Urinary bladder (tissue), 3 donors: ENCODE measurements at regions not wholly inside any gene's neighbourhood (a gene's known extent, or its start where the extent isn't known, plus 50 kb on each side); places are given as distances from the start of the nearest gene placed in this dataset.

Experiments
- DNase-seq: peaks from one replicate; pipeline ENCODE4 v3.0.0-alpha.2; 2015; ENCODE audit errors: extremely low spot score
- H3K27ac ChIP-seq: one replicate; pipeline ENCODE4 v1.5.1; 2013; ENCODE audit warnings: low read depth, mild to moderate bottlenecking, moderate library complexity
- H3K36me3 ChIP-seq: one replicate; pipeline ENCODE4 v1.6.1; 2013; ENCODE audit warnings: mild to moderate bottlenecking, moderate library complexity; ENCODE audit not compliant: insufficient read depth
- H3K4me1 ChIP-seq: one replicate; pipeline ENCODE4 v1.6.1; 2013; ENCODE audit warnings: mild to moderate bottlenecking, moderate library complexity; ENCODE audit not compliant: insufficient read depth
- H3K4me3 ChIP-seq: one replicate; pipeline ENCODE4 v1.5.1; 2013; ENCODE audit warnings: low read depth, low read length
- WGBS: extraction: QIAGEN DNeasy Blood & Tissue Kit; methylation state at CpG from one replicate; pipeline ENCODE4 v1.1.7; 2013; 5-methylcytosine and 5-hydroxymethylcytosine counted together
- donor health status: healthy with polysubstance abuse.
- donor health status: healthy.

DNA sequence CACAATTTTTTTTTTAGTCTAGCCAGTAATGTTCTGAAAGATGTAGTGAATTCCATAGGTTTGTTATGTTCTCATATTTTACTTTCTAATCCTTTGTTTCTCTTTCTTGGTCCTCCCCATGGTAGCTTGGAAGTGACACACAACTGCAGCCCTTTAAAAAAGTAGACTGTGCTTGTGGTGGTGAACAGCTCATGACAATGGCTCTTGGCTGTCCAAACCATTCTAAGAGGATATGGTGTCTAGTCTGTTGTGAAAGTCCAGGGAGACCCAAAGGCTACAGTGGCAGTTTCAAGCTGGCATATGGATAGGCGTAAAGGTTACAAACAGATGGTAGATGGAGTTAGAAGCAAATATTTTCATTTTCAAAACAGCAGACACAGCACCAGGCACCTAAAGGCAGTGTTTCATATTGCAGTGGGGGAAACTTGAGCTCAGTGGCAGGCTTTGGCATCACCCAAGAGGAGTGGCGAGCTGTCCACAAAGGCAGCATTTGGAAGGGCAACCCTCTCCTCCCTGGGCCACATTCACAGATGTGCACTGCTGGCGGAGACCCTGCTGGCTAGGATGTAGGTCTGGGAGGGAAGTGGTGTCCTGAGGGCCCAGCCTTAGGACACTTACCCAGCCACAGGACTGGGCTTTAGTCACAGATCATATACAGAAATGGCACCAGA lies 102.1 kb downstream of the DYRK2 start:
- H3K4me1 ChIP-seq, result no peaks in the 10 kb centered on the region
- H3K36me3 ChIP-seq, result no peaks in the 10 kb centered on the region
- no peak overlapping the region for H3K27ac ChIP-seq
- H3K4me3 ChIP-seq, result no peak overlapping the region
- no peak for DNase-seq
- WGBS, result 97% methylated on average over 3 of the region's 3 CpGs

- H3K4me1 ChIP-seq, result no peaks in the 10 kb centered on the region
- no peak overlapping the region for H3K27ac ChIP-seq
- no peaks in the 10 kb centered on the region for H3K36me3 ChIP-seq
- no peak for DNase-seq
- WGBS, result 35% methylated on average over 6 of the region's 6 CpGs
- no peak overlapping the region for H3K4me3 ChIP-seq
Measured at GRCh38 chr12:67751381-67751928, 102.9 kb downstream of the DYRK2 start.

DNA sequence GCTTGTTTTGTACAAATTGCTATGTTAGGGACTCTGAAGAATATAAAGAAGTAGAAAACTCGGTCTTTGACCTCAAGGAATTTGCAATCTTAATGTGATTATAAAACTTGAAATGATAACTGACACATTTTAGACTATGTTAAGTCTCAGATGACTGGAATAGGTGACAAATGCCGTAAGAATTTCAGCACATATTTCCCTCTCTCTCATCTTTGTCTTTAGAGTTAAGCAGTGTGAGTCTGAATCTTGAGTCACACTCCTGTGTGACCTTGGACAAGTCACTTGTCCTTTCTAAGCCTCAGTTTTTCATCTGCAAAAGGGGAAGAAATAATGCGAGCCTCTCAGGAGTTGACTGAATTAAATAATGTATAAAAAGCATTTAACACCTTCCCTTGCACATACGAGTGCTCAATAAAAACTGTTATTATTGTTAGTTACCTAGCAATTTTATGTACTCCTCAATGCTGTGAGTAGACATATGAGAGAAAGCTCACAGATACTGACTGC lies 103.7 kb downstream of the DYRK2 start:
- no peak overlapping the region for H3K27ac ChIP-seq
- no peaks in the 10 kb centered on the region for H3K36me3 ChIP-seq
- no peak overlapping the region for H3K4me3 ChIP-seq
- H3K4me1 ChIP-seq, result no peaks in the 10 kb centered on the region
- no peak for DNase-seq
- WGBS, result 92% methylated on average over 4 of the region's 4 CpGs

- Histone ChIP-seq H3K4me1 (no peaks in the 10 kb centered on the region), H3K36me3 (no peaks in the 10 kb centered on the region), H3K27ac (no peak overlapping the region), H3K4me3 (no peak overlapping the region)
- DNase-seq, result no peak
- 63% methylated on average over 9 of the region's 9 CpGs for WGBS
Measured at GRCh38 chr12:67754933-67755697, 106.6 kb downstream of the DYRK2 start.

- Histone ChIP-seq H3K27ac (no peak overlapping the region), H3K4me1 (no peaks in the 10 kb centered on the region), H3K36me3 (no peaks in the 10 kb centered on the region), H3K4me3 (no peak overlapping the region)
- WGBS, result 96% methylated on average over 2 of the region's 2 CpGs
- no peak for DNase-seq
Measured at GRCh38 chr12:67757651-67758050, 109.1 kb downstream of the DYRK2 start.

GRCh38 chr12:67758119-67758518 lies 109.6 kb downstream of the DYRK2 start:
- Histone ChIP-seq H3K27ac (no peak overlapping the region), H3K36me3 (no peaks in the 10 kb centered on the region), H3K4me1 (no peaks in the 10 kb centered on the region), H3K4me3 (no peak overlapping the region)
- no peak for DNase-seq
- WGBS, result 56% methylated on average over 2 of the region's 2 CpGs

DNA sequence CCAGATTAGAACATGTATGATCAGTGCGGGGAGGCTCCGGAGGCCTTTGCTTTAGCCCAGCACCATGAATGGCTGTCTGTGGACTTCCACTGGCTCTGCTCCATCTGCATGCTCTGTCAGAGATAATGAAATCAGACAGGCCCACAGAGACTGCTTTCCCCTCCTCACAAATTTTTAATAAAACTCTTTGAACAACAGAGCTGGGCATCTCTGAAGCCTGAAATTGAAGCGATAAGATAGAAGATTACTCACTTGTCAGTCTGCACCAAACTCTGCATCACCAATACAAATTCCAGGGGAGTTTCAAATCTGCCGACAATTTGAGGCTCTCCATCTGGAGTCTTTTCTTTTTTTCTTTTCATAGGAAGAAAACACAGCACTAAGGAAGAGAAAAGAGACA lies 110.0 kb downstream of the DYRK2 start:
- H3K27ac ChIP-seq, result no peak overlapping the region
- WGBS, result 48% methylated on average over 4 of the region's 4 CpGs
- no peak for DNase-seq
- no peak overlapping the region for H3K4me3 ChIP-seq
- H3K4me1 ChIP-seq, result no peaks in the 10 kb centered on the region
- no peaks in the 10 kb centered on the region for H3K36me3 ChIP-seq

DNA sequence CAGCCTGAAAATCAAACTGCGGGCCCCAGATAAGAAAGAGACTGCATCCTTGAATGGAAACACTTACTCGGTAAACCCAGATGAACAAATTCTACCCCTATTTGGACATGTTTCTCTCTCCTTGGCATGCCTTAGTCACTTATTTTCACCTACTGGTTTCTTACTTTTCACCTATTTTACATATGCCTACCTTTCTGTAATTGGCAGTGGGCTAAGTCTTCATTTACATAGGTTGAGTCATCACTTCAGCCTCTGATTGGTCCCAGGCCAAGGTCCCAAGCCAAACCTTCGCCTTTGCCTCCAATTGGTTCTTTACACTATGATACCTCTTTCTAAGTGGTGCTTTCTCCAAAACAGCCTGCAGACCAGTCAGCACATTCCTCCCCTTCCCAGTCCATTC lies 111.3 kb downstream of the DYRK2 start:
- WGBS, result 85% methylated on average over 3 of the region's 3 CpGs
- Histone ChIP-seq H3K4me1 (no peaks in the 10 kb centered on the region), H3K4me3 (no peak overlapping the region), H3K27ac (no peak overlapping the region), H3K36me3 (no peaks in the 10 kb centered on the region)
- DNase-seq, result no peak

GRCh38 chr12:67760586-67761275 lies 112.2 kb downstream of the DYRK2 start:
- no peaks in the 10 kb centered on the region for H3K4me1 ChIP-seq
- no peak for DNase-seq
- 96% methylated on average over 7 of the region's 7 CpGs for WGBS
- no peaks in the 10 kb centered on the region for H3K36me3 ChIP-seq
- no peak overlapping the region for H3K4me3 ChIP-seq
- no peak overlapping the region for H3K27ac ChIP-seq

GRCh38 chr12:67761566-67761965 lies 113.0 kb downstream of the DYRK2 start:
- Histone ChIP-seq H3K4me1 (no peaks in the 10 kb centered on the region), H3K27ac (no peak overlapping the region)

GRCh38 chr12:67764055-67764454 lies 115.5 kb downstream of the DYRK2 start:
- Histone ChIP-seq H3K4me3 (no peak overlapping the region), H3K36me3 (no peaks in the 10 kb centered on the region), H3K4me1 (no peaks in the 10 kb centered on the region), H3K27ac (no peak overlapping the region)
- DNase-seq, result no peak
- WGBS, result 92% methylated on average over 3 of the region's 3 CpGs

More at GRCh38 chr12:67761566-67761965, 113.0 kb downstream of the DYRK2 start:
- no peak for DNase-seq
- WGBS, result 73% methylated on average over 3 of the region's 3 CpGs
- no peaks in the 10 kb centered on the region for H3K36me3 ChIP-seq
- no peak overlapping the region for H3K4me3 ChIP-seq

- Histone ChIP-seq H3K4me3 (no peak overlapping the region), H3K4me1 (no peaks in the 10 kb centered on the region), H3K36me3 (no peaks in the 10 kb centered on the region), H3K27ac (no peak overlapping the region)
- WGBS, result 95% methylated on average over 5 of the region's 5 CpGs
- DNase-seq, result no peak
Measured at GRCh38 chr12:67764946-67765619, 116.5 kb downstream of the DYRK2 start.
